ENCODE measurements at regions not wholly inside any gene's neighbourhood (a gene's known extent, or its start where the extent isn't known, plus 50 kb on each side); places are given as distances from the start of the nearest gene placed in this dataset.
"Not testable (repeated sequence)": the region's sequence is repeated elsewhere in the genome, so short reads cannot be mapped to it uniquely, and the experiment has no call there.

- DNase-seq (ENCODE audit: insufficient read length, low spot score) = no peak
- FAIRE-seq = no peak
These were observed 92.3 kb upstream of the LCORL start for GRCh38 chr4:18113710-18114331.

GRCh38 chr4:18111081-18111480 is 89.5 kb upstream of the LCORL start:
- no peak for DNase-seq (ENCODE audit: insufficient read length, low spot score)
- TF ChIP-seq CTCF (IDR thresholded peaks at IDR 0.05; ENCODE audit: insufficient read depth, missing control alignments) = no peak
- no peak for FAIRE-seq

More at GRCh38 chr4:18113710-18114331, 92.3 kb upstream of the LCORL start:
- TF ChIP-seq CTCF (IDR thresholded peaks at IDR 0.05; ENCODE audit: insufficient read depth, missing control alignments) = no peak

- no peak for TF ChIP-seq CTCF (IDR thresholded peaks at IDR 0.05; ENCODE audit: insufficient read depth, missing control alignments)
- DNase-seq (ENCODE audit: insufficient read length, low spot score) (no peak), FAIRE-seq (no peak)
These were observed 88.5 kb upstream of the LCORL start for GRCh38 chr4:18110099-18110498.

- DNase-seq (ENCODE audit: insufficient read length, low spot score) = no peak
- no peak for FAIRE-seq
- no peak for TF ChIP-seq CTCF (IDR thresholded peaks at IDR 0.05; ENCODE audit: insufficient read depth, missing control alignments)
These were observed 88.1 kb upstream of the LCORL start for GRCh38 chr4:18109676-18110075.

- FAIRE-seq = peak; percentile 46
- DNase-seq (ENCODE audit: insufficient read length, low spot score) = not testable (repeated sequence)
These were observed 86.4 kb upstream of the LCORL start for GRCh38 chr4:18107848-18108528.

- TF ChIP-seq CTCF (IDR thresholded peaks at IDR 0.05; ENCODE audit: insufficient read depth, missing control alignments) = no peak
- no peak for FAIRE-seq
These were observed 85.1 kb upstream of the LCORL start for GRCh38 chr4:18106620-18107019.

GRCh38 chr4:18105030-18106011 is 83.8 kb upstream of the LCORL start:
- no peak for FAIRE-seq

More at GRCh38 chr4:18106620-18107019, 85.1 kb upstream of the LCORL start:
- DNase-seq (ENCODE audit: insufficient read length, low spot score) = no peak

More at GRCh38 chr4:18105030-18106011, 83.8 kb upstream of the LCORL start:
- TF ChIP-seq CTCF (IDR thresholded peaks at IDR 0.05; ENCODE audit: insufficient read depth, missing control alignments) = no peak
- no peak for DNase-seq (ENCODE audit: insufficient read length, low spot score)
